ENCODE measurements at regions not wholly inside any gene's neighbourhood (a gene's known extent, or its start where the extent isn't known, plus 50 kb on each side); places are given as distances from the start of the nearest gene placed in this dataset.
"Not testable (repeated sequence)": the region's sequence is repeated elsewhere in the genome, so short reads cannot be mapped to it uniquely, and the experiment has no call there.

DNA sequence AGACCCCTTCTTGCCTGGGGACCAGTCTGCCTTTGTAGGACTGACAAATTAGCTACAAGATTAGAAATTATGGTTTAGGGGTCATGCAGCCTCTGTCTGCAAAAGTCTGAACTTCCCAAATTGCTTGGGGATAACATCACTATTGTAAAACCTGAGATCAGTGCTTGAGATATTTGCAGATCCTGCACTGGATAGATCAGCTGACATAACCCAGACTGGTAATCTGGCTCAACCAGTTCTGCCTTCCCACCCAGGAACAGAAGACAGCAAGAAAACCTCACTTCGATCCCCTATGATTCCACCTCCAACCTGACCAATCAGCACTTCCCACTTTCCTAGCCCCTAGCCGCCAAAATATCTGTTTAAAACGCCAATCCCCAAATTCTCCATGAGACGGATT, 202.8 kb upstream of the DIAPH2 start:
- no peak for DNase-seq (ENCODE audit: low read depth)
- TF ChIP-seq, protein P1, sequence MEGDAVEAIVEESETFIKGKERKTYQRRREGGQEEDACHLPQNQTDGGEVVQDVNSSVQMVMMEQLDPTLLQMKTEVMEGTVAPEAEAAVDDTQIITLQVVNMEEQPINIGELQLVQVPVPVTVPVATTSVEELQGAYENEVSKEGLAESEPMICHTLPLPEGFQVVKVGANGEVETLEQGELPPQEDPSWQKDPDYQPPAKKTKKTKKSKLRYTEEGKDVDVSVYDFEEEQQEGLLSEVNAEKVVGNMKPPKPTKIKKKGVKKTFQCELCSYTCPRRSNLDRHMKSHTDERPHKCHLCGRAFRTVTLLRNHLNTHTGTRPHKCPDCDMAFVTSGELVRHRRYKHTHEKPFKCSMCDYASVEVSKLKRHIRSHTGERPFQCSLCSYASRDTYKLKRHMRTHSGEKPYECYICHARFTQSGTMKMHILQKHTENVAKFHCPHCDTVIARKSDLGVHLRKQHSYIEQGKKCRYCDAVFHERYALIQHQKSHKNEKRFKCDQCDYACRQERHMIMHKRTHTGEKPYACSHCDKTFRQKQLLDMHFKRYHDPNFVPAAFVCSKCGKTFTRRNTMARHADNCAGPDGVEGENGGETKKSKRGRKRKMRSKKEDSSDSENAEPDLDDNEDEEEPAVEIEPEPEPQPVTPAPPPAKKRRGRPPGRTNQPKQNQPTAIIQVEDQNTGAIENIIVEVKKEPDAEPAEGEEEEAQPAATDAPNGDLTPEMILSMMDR (conservative IDR thresholded peaks at IDR 0.05; ENCODE audit: low read depth, low read length), result no peak

DNA sequence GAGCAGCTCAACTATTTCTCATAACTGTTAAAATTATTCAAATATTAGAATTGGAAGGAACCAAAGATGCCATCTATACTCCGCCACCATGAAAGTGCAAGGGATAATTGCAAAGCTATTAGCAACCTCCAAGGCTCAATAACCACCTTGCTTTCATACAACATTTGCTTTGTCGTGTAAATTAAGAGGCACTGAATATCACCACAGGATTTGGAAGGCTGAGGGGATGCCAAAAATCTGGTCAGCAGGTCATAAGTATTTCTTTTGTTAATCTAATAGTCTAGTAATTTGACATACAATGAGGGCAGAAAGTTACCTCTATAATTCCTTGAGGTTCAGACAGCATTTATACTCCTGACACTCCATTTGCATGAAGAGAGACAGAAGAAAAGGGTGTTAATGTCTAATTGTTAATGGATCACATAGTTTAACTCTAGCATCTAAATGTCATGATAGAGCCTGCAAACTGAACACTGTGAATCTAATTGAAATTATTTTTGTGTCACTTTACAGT, 200.9 kb upstream of the DIAPH2 start:
- no peak overlapping the region for H3K4me3 ChIP-seq (ENCODE audit: low read depth, low read length)
- no peak for DNase-seq (ENCODE audit: low read depth)
- TF ChIP-seq, protein P1 (conservative IDR thresholded peaks at IDR 0.05; ENCODE audit: low read depth, low read length), result no peak

More for the DNA sequence above, 202.8 kb upstream of the DIAPH2 start:
- no peak overlapping the region for H3K4me3 ChIP-seq (ENCODE audit: low read depth, low read length)

DNA sequence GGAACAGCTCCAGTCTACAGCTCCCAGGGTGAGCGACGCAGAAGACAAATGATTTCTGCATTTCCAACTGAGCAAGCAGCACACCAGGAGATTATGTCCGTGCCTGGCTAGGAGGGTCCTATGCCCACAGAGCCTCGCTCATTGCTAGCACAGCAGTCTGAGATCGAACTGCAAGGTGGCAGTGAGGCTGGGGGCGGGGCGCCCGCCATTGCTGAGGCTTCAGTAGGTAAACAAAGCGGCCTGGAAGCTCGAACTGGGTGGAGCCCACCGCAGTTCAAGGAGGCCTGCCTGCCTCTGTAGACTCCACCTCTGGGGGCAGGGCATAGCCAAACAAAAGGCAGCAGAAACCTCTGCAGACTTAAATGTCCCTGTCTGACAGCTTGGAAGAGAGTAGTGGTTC, 198.0 kb upstream of the DIAPH2 start:
- not testable (repeated sequence) for H3K4me3 ChIP-seq (ENCODE audit: low read depth, low read length); DNase-seq (ENCODE audit: low read depth)

- H3K4me3 ChIP-seq (ENCODE audit: low read depth, low read length), result no peak overlapping the region
- TF ChIP-seq, protein P1 (conservative IDR thresholded peaks at IDR 0.05; ENCODE audit: low read depth, low read length), result no peak
- no peak for DNase-seq (ENCODE audit: low read depth)
These were observed 182.1 kb upstream of the DIAPH2 start for GRCh38 chrX:96502507-96502906.

DNA sequence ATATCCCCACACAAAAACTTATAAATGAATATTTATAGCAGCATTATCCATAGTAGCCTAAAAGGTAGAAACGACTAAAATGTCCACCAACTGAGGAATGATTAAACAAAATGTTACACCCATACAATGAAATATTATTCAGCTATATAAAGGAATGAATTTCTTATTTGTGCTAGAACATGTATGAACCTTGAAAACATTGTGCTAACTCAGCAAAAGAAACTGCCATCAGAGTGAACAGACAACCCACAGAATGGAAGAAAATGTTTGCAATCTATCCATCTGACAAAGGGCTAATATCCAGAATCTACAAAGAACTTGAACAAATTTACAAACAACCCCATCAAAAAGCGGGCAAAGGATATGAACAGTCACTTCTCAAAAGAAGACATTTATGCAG, 155.3 kb upstream of the DIAPH2 start:
- not testable (repeated sequence) for DNase-seq (ENCODE audit: low read depth)

DNA sequence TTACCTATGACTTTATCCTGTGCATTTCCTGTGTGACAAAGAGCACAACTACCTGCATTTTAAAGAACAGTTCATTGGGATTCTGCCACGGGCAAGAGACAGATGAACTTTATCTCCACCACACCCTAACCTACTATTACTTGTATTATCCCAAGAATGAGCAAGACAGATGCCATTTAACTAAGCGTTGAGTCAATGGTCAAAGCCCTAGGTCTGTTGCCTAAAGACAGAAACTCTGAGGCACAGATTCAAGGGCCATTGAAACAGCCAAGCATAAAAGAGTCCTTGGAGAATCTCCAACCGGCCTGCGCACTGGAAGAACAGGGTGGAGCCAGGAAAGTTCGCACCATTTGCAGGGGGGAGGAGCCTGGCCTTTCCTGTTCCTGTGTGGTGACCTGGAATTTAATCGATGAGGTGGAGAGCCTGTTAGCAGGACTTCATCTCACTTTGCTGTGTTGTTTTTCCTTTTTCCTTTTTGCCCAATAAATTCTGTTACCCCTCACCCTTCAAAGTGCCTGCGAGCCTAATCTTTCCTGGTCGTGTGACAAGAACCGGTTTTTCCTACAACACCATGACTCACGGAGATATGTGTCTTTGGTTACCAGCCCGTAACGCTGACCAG, 146.4 kb upstream of the DIAPH2 start:
- H3K4me3 ChIP-seq (ENCODE audit: low read depth, low read length), result no peak overlapping the region
- TF ChIP-seq, protein P1 (conservative IDR thresholded peaks at IDR 0.05; ENCODE audit: low read depth, low read length), result no peak
- no peak for DNase-seq (ENCODE audit: low read depth)

More for the DNA sequence above, 155.3 kb upstream of the DIAPH2 start:
- H3K4me3 ChIP-seq (ENCODE audit: low read depth, low read length), result not testable (repeated sequence)

GRCh38 chrX:96540111-96540631, 144.5 kb upstream of the DIAPH2 start:
- TF ChIP-seq, protein P1 (conservative IDR thresholded peaks at IDR 0.05; ENCODE audit: low read depth, low read length), result no peak
- no peak for DNase-seq (ENCODE audit: low read depth)
- no peak overlapping the region for H3K4me3 ChIP-seq (ENCODE audit: low read depth, low read length)

DNA sequence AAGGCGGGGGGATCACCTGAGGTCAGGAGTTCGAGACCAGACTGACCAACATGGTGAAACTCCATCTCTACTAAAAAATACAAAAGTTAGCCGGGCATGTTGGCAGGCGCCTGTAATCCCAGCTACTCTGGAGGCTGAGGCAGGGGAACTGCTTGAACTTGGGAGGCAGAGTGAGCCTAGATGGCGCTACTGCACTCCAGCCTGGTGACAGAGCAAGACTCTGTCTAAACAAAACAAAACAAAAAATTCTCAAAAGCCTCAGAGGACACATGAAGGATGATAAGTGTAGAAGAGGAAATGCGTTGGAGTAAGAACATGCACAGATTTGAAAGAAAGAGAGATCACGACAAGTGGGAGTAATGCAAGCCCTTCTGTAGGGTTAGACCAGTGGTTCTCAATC, 138.4 kb upstream of the DIAPH2 start:
- not testable (repeated sequence) for H3K4me3 ChIP-seq (ENCODE audit: low read depth, low read length); DNase-seq (ENCODE audit: low read depth)
- TF ChIP-seq, protein P1 (conservative IDR thresholded peaks at IDR 0.05; ENCODE audit: low read depth, low read length), result peak; percentile 26
